PC-9 (cell line): ENCODE measurements at regions not wholly inside any gene's neighbourhood (a gene's known extent, or its start where the extent isn't known, plus 50 kb on each side); places are given as distances from the start of the nearest gene placed in this dataset.

ENCODE experiments used
- CTCF ChIP-seq: fragments of 200-600 bp; sonication (generic); conservative IDR thresholded peaks from 2 replicates; pipeline ENCODE4 v1.6.1; 2017; ENCODE audit warnings: mixed run types, antibody characterized with exemption, mild to moderate bottlenecking, moderate library complexity
- EZH2 ChIP-seq: fragments of 200-600 bp; sonication (generic); IDR thresholded peaks from 2 replicates; pipeline ENCODE4 v1.8.0; 2017; ENCODE audit warnings: antibody characterized with exemption, low read depth

DNA sequence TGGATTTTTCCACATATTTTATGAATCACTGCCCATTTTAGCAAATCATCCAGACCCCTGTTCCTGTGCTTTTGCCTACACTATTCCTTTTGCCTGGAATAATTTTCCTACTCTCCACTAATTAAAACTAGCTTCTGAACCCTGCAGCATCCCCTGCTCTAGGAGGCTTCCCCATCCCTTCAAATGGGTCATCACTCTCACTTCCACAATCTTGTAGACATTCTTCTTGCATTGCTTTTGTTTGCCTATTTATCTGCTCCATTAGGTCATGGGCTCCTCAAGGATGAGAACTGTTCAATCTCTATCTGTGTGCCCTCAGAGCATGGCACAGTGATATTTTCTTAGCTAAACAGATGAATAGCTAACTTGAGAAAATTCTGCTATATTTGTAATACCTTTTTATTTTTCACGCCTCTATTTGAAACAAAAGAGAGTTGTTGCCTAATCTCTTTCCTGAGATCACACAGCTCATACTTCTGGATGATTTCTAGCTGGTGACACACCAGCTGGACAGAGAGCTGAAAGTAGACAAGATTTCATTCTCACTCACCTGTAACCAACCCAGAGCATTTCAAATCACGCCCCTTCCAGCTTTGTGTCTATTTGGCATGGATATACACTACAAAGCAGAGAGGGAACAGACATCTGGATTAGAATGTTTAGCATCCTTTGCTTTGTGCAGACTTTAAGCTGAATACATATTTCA is 466.0 kb downstream of the FOXO1 start:
- TF ChIP-seq CTCF (no peak), EZH2 (no peak)
